HG03521 (cell line): ENCODE measurements at regions not wholly inside any gene's neighbourhood (a gene's known extent, or its start where the extent isn't known, plus 50 kb on each side); places are given as distances from the start of the nearest gene placed in this dataset.

Experiments used
- ATAC-seq: cut with Tn5 transposase; IDR thresholded peaks from one replicate; pipeline ENCODE4 v1.9.1; 2021; ENCODE audit warnings: mild to moderate bottlenecking, moderate library complexity; ENCODE audit not compliant: unreplicated experiment

GRCh38 chr14:105838591-105839424, 312.4 kb downstream of the TMEM121 start:
- no peak for ATAC-seq

GRCh38 chr14:105839425-105840265, 313.3 kb downstream of the TMEM121 start:
- no peak for ATAC-seq

GRCh38 chr14:105840266-105841021, 314.1 kb downstream of the TMEM121 start:
- no peak for ATAC-seq

GRCh38 chr14:105841022-105842009, 314.9 kb downstream of the TMEM121 start:
- ATAC-seq, result no peak

GRCh38 chr14:105842105-105842504, 315.7 kb downstream of the TMEM121 start:
- ATAC-seq, result no peak

GRCh38 chr14:105843444-105844046, 317.2 kb downstream of the TMEM121 start:
- no peak for ATAC-seq

- ATAC-seq, result no peak
Observed at GRCh38 chr14:105844047-105844630, 317.8 kb downstream of the TMEM121 start.

GRCh38 chr14:105844810-105845724, 318.7 kb downstream of the TMEM121 start:
- no peak for ATAC-seq

GRCh38 chr14:105845725-105846309, 319.4 kb downstream of the TMEM121 start:
- no peak for ATAC-seq

GRCh38 chr14:105846312-105846711, 319.9 kb downstream of the TMEM121 start:
- ATAC-seq, result no peak

- no peak for ATAC-seq
Observed at GRCh38 chr14:105847400-105847799, 321.0 kb downstream of the TMEM121 start.

GRCh38 chr14:105848570-105848969, 322.2 kb downstream of the TMEM121 start:
- no peak for ATAC-seq

GRCh38 chr14:105849933-105850626, 323.7 kb downstream of the TMEM121 start:
- ATAC-seq, result no peak

GRCh38 chr14:105850853-105851581, 324.6 kb downstream of the TMEM121 start:
- no peak for ATAC-seq

GRCh38 chr14:105851716-105852377, 325.5 kb downstream of the TMEM121 start:
- no peak for ATAC-seq
